H1 (cell line): ENCODE measurements at regions not wholly inside any gene's neighbourhood (a gene's known extent, or its start where the extent isn't known, plus 50 kb on each side); places are given as distances from the start of the nearest gene placed in this dataset.

Experiments
- CTCF ChIA-PET: fragments of 300-600 bp; sonication (Branson Sonifier 250); formaldehyde crosslinking; loops from one replicate; lab custom pipeline; 2021; ENCODE audit not compliant: partially characterized antibody; lab: Charles Lee
- POLR2A ChIA-PET: fragments of 300-600 bp; sonication (Branson Sonifier 250); formaldehyde crosslinking; loops from one replicate; lab custom pipeline; 2021; ENCODE audit warnings: inconsistent platforms; ENCODE audit not compliant: partially characterized antibody; lab: Charles Lee
- DNase-seq, 2 experiments: peaks; one replicate each; pipeline versions ENCODE4 v3.0.0 to v3.0.0-alpha.2; 2010 to 2022; ENCODE audit warnings: low spot score in 2 of 2, low read depth in 1 of 2, mixed read lengths in 1 of 2
- FAIRE-seq: peaks from 2 replicates; lab custom pipeline; 2011; peaks lifted over from hg19 to GRCh38; lab: Jason Lieb, UNC
- H2AFZ ChIP-seq: 2 replicates; pipeline ENCODE4 v1.8.1; 2012; ENCODE audit warnings: low read length, inconsistent platforms
- H2AK5ac ChIP-seq: 2 replicates; pipeline ENCODE4 v1.6.1; 2013; ENCODE audit warnings: low read depth, low read length
- H2BK120ac ChIP-seq: replicated peaks from 2 replicates; pipeline ENCODE3; 2013; ENCODE audit warnings: low read depth, low read length, inconsistent platforms
- H2BK12ac ChIP-seq: 2 replicates; pipeline ENCODE4 v1.6.1; 2013; ENCODE audit warnings: low read depth, low read length
- H2BK15ac ChIP-seq: 2 replicates; pipeline ENCODE4 v1.6.1; 2013; ENCODE audit warnings: low read length
- H2BK20ac ChIP-seq: 2 replicates; pipeline ENCODE4 v1.6.1; 2013; ENCODE audit warnings: low read length
- H2BK5ac ChIP-seq: 2 replicates; pipeline ENCODE4 v1.6.1; 2013; ENCODE audit warnings: low read depth, low read length
- H3K14ac ChIP-seq: 2 replicates; pipeline ENCODE4 v1.6.1; 2013; ENCODE audit warnings: inconsistent platforms; ENCODE audit not compliant: insufficient read length
- H3K18ac ChIP-seq: 2 replicates; pipeline ENCODE4 v1.6.1; 2013; ENCODE audit warnings: low read length; ENCODE audit errors: extremely low read depth
- H3K23ac ChIP-seq: 2 replicates; pipeline ENCODE4 v1.6.1; 2013; ENCODE audit warnings: inconsistent platforms; ENCODE audit not compliant: insufficient read length
- H3K23me2 ChIP-seq: 2 replicates; pipeline ENCODE4 v1.6.1; 2013; ENCODE audit warnings: low read depth, low read length
- H3K27ac ChIP-seq: 2 replicates; pipeline ENCODE4 v1.6.1; 2011; ENCODE audit warnings: low read depth, low read length, inconsistent platforms
- H3K27me3 ChIP-seq, 4 experiments: replicated peaks in 1 of 4; 1 replicate in 1 of 4; 2 replicates in 3 of 4; pipeline versions ENCODE4 v1.6.1 to v1.8.1; 2011 to 2013; ENCODE audit warnings: low read length in 3 of 4, mild to moderate bottlenecking in 3 of 4, inconsistent platforms in 2 of 4, mixed read lengths in 2 of 4, moderate library complexity in 1 of 4; ENCODE audit not compliant: control insufficient read depth in 3 of 4, insufficient read depth in 3 of 4; ENCODE audit errors: extremely low read depth in 1 of 4
- H3K36me3 ChIP-seq, 4 experiments: 2 replicates each; pipeline versions ENCODE4 v1.6.1 to v1.8.1; 2011 to 2013; ENCODE audit warnings: mild to moderate bottlenecking in 4 of 4, low read length in 3 of 4, moderate library complexity in 2 of 4, control low read depth in 1 of 4, inconsistent platforms in 1 of 4; ENCODE audit not compliant: insufficient read depth in 4 of 4, control insufficient read depth in 2 of 4
- H3K4ac ChIP-seq: replicated peaks from 2 replicates; pipeline ENCODE3; 2013; ENCODE audit warnings: low read length, low read depth, mixed read lengths, inconsistent platforms; ENCODE audit not compliant: insufficient read length
- H3K4me1 ChIP-seq, 4 experiments: replicated peaks in 1 of 4; 1 replicate in 1 of 4; 2 replicates in 3 of 4; pipeline versions ENCODE4 v1.6.1 to v1.8.1; 2011 to 2013; ENCODE audit warnings: low read length in 3 of 4, inconsistent platforms in 2 of 4, mixed read lengths in 1 of 4; ENCODE audit not compliant: insufficient read depth in 4 of 4, control insufficient read depth in 3 of 4
- H3K4me2 ChIP-seq, 2 experiments: 2 replicates each; pipeline versions ENCODE4 v1.6.1 to v1.8.1; 2011 to 2013; ENCODE audit warnings: low read depth in 2 of 2, low read length in 2 of 2, control low read depth in 1 of 2, inconsistent platforms in 1 of 2, mild to moderate bottlenecking in 1 of 2; ENCODE audit not compliant: insufficient read depth in 1 of 2
- H3K4me3 ChIP-seq, 4 experiments: fragments of 200-600, 300-600 bp in 1 of 4; sonication (generic), shearing (Covaris generic), sonication (Bioruptor Twin) in 1 of 4; 2 replicates each; pipeline versions ENCODE4 v1.5.1 to v1.8.1; 2011 to 2016; ENCODE audit warnings: low read length in 4 of 4, low read depth in 3 of 4, control low read depth in 2 of 4, inconsistent platforms in 2 of 4, mild to moderate bottlenecking in 2 of 4, mixed read lengths in 1 of 4, moderate library complexity in 1 of 4; ENCODE audit not compliant: insufficient read depth in 2 of 4; ENCODE audit errors: extremely low read depth in 1 of 4
- H3K56ac ChIP-seq: replicated peaks from 2 replicates; pipeline ENCODE3; 2013; ENCODE audit warnings: low read depth, mild to moderate bottlenecking, mixed read lengths, low read length, inconsistent platforms; ENCODE audit not compliant: insufficient read length
- H3K79me1 ChIP-seq: 2 replicates; pipeline ENCODE4 v1.6.1; 2013; ENCODE audit warnings: low read depth, low read length, control low read depth
- H3K79me2 ChIP-seq, 2 experiments: 2 replicates each; pipeline versions ENCODE4 v1.6.1 to v1.8.1; 2012 to 2013; ENCODE audit warnings: low read length in 2 of 2, mild to moderate bottlenecking in 2 of 2, inconsistent platforms in 1 of 2; ENCODE audit not compliant: insufficient read depth in 2 of 2, control insufficient read depth in 1 of 2
- H3K9ac ChIP-seq, 4 experiments: replicated peaks in 1 of 4; 1 replicate in 1 of 4; 2 replicates in 3 of 4; pipeline versions ENCODE4 v1.6.1 to v1.8.1; 2011 to 2013; ENCODE audit warnings: low read depth in 3 of 4, low read length in 3 of 4, control low read depth in 2 of 4, mild to moderate bottlenecking in 2 of 4, moderate library complexity in 2 of 4, inconsistent platforms in 1 of 4; ENCODE audit errors: extremely low read depth in 1 of 4
- H3K9me3 ChIP-seq, 2 experiments: 2 replicates each; pipeline versions ENCODE4 v1.6.1 to v1.8.1; 2012 to 2013; ENCODE audit warnings: mild to moderate bottlenecking in 2 of 2, moderate library complexity in 2 of 2, control low read depth in 1 of 2, inconsistent platforms in 1 of 2, low read depth in 1 of 2, low read length in 1 of 2, mixed read lengths in 1 of 2; ENCODE audit not compliant: insufficient read depth in 2 of 2
- H4K20me1 ChIP-seq, 2 experiments: replicated peaks in 1 of 2; 2 replicates each; pipeline versions ENCODE3 to v1.8.1; 2011 to 2013; ENCODE audit warnings: inconsistent platforms in 2 of 2, low read length in 2 of 2, mild to moderate bottlenecking in 1 of 2; ENCODE audit not compliant: insufficient read depth in 2 of 2, control insufficient read depth in 1 of 2
- H4K5ac ChIP-seq: 2 replicates; pipeline ENCODE4 v1.6.1; 2013; ENCODE audit warnings: low read length, low read depth, mixed read lengths, inconsistent platforms; ENCODE audit not compliant: insufficient read length
- H4K8ac ChIP-seq: 2 replicates; pipeline ENCODE4 v1.8.0; 2013; ENCODE audit warnings: mild to moderate bottlenecking, moderate library complexity, low read length, inconsistent platforms; ENCODE audit not compliant: insufficient read depth; ENCODE audit errors: extremely low read depth
- H4K91ac ChIP-seq: replicated peaks from 2 replicates; pipeline ENCODE3; 2013; ENCODE audit warnings: low read length, mixed read lengths, inconsistent platforms; ENCODE audit not compliant: insufficient read length
- BCL11A ChIP-seq, 2 experiments: IDR thresholded peaks; one replicate each; pipeline ENCODE4 v1.6.1; 2011; ENCODE audit warnings: low read depth in 2 of 2, low read length in 2 of 2, mild to moderate bottlenecking in 2 of 2
- BRCA1 ChIP-seq: IDR thresholded peaks from 2 replicates; pipeline ENCODE4 v1.6.1; 2012; ENCODE audit warnings: low read depth, low read length, improper control_type of control experiment
- CHD1 ChIP-seq: IDR thresholded peaks from 2 replicates; pipeline ENCODE4 v1.6.1; 2012; ENCODE audit warnings: low read depth, low read length, improper control_type of control experiment
- CHD2 ChIP-seq: IDR thresholded peaks from 2 replicates; pipeline ENCODE4 v1.6.1; 2012; ENCODE audit warnings: low read length, improper control_type of control experiment
- EZH2 ChIP-seq: fragments of 200-600 bp; sonication (generic); IDR thresholded peaks from 2 replicates; pipeline ENCODE4 v1.7.1; 2012; ENCODE audit warnings: low read depth, mild to moderate bottlenecking, moderate library complexity, low read length, inconsistent platforms; ENCODE audit not compliant: severe bottlenecking
- GABPA ChIP-seq: IDR thresholded peaks from 2 replicates; pipeline ENCODE4 v1.6.1; 2011; ENCODE audit warnings: mild to moderate bottlenecking, low read length, moderate library complexity, borderline replicate concordance; ENCODE audit not compliant: insufficient read depth
- GTF2F1 ChIP-seq: IDR thresholded peaks from 2 replicates; pipeline ENCODE4 v1.6.1; 2012; ENCODE audit warnings: low read depth, low read length, improper control_type of control experiment, borderline replicate concordance
- RBBP5 ChIP-seq: IDR thresholded peaks from 2 replicates; pipeline ENCODE4 v1.7.1; 2012; ENCODE audit warnings: low read depth, mild to moderate bottlenecking, inconsistent platforms, low read length, moderate library complexity, borderline replicate concordance
- SIRT6 ChIP-seq: IDR thresholded peaks from one replicate; pipeline ENCODE4 v1.7.1; 2012; ENCODE audit warnings: low read length, inconsistent platforms
- SIX5 ChIP-seq: IDR thresholded peaks from 2 replicates; pipeline ENCODE4 v1.6.1; 2011; ENCODE audit warnings: mild to moderate bottlenecking, low read depth, low read length
- SRF ChIP-seq: IDR thresholded peaks from 2 replicates; pipeline ENCODE4 v1.6.1; 2011; ENCODE audit warnings: mild to moderate bottlenecking, low read depth, low read length, moderate library complexity
- SUZ12 ChIP-seq: fragments of 200-600 bp; sonication (generic); IDR thresholded peaks from 2 replicates; pipeline ENCODE4 v1.6.1; 2012; ENCODE audit warnings: mild to moderate bottlenecking, inconsistent platforms, low read length, moderate library complexity, mixed read lengths
- TBP ChIP-seq: IDR thresholded peaks from 2 replicates; pipeline ENCODE4 v1.6.1; 2011; ENCODE audit warnings: low read depth, low read length, improper control_type of control experiment
- YY1 ChIP-seq: IDR thresholded peaks from 2 replicates; pipeline ENCODE4 v1.6.1; 2011; ENCODE audit warnings: low read depth, mild to moderate bottlenecking, low read length
- WGBS, 2 experiments: shearing (Covaris generic) in 1 of 2; methylation state at CpG; one replicate each; pipeline versions ENCODE4 v1.1.6 to v1.1.7; 2013 to 2015; ENCODE audit warnings: low lambda C conversion rate in 2 of 2, mixed read lengths in 2 of 2, inconsistent platforms in 1 of 2, low coverage in 1 of 2, missing lambda C conversion rate in 1 of 2; ENCODE audit not compliant: insufficient replicate concordance in 2 of 2, insufficient coverage in 1 of 2, insufficient read length in 1 of 2; ENCODE audit errors: extremely low coverage in 1 of 2, missing lambda C conversion rate in 1 of 2; 5-methylcytosine and 5-hydroxymethylcytosine counted together
- TF ChIP-seq, protein P1 (sequence below): IDR thresholded peaks from 2 replicates; pipeline ENCODE4 v1.6.1; 2011; ENCODE audit warnings: low read depth, mild to moderate bottlenecking, low read length; ENCODE audit not compliant: insufficient read depth
- TF ChIP-seq, protein P2 (sequence below): IDR thresholded peaks from 2 replicates; pipeline ENCODE4 v1.6.1; 2012; ENCODE audit warnings: inconsistent platforms

DNA sequence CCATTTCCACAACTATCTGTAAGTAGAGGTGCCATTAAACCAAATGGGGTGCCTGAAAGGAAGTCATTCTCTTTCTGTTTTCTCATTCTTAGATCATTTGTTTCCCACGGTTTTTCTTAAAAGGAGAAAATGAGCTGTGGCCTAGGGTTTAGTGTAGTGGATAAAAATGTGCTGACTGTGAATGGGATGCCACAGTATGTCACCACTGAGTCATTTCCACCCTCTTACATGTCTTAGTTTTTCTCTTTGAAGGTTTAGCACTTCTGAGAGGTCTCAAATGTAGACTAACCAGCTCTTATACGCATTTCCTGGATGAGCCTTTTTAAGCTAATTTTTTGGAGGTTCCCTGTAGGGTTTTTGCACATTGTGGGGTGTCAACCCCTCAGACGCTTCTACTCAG is 244.5 kb upstream of the SPANXN1 start:
- FAIRE-seq (no peak), DNase-seq (no peak)
- Histone ChIP-seq H2AK5ac (no peak overlapping the region), H3K4ac (no peak overlapping the region), H3K4me3 (no peak overlapping the region), H3K18ac (no peak overlapping the region), H2BK5ac (no peak overlapping the region), H3K27ac (no peak overlapping the region), H3K27me3 (no peaks in the 10 kb centered on the region), H3K23ac (no peak overlapping the region), H3K79me2 (no peaks in the 10 kb centered on the region), H4K5ac (no peak overlapping the region), H2BK20ac (no peak overlapping the region), H3K79me1 (no peaks in the 10 kb centered on the region), H3K23me2 (no peaks in the 10 kb centered on the region), H3K36me3 (no peaks in the 10 kb centered on the region), H2BK12ac (no peak overlapping the region), H2BK120ac (no peak overlapping the region), H4K91ac (no peak overlapping the region), H4K8ac (no peak overlapping the region), H3K9ac (no peak overlapping the region), H3K9me3 (no peaks in the 10 kb centered on the region), H3K14ac (no peak overlapping the region), H2BK15ac (no peak overlapping the region), H4K20me1 (no peaks in the 10 kb centered on the region), H2AFZ (no peak overlapping the region), H3K4me1 (no peaks in the 10 kb centered on the region), H3K56ac (no peak overlapping the region), H3K4me2 (no peak overlapping the region)
- 63% methylated on average over 1 of the region's 3 CpGs; no CpG with 5 or more reads in 1 of the 2 experiments for WGBS, 2 experiments
- POLR2A ChIA-PET, result no interaction called here
- CTCF ChIA-PET, result no interaction called here
- TF ChIP-seq, protein P1, sequence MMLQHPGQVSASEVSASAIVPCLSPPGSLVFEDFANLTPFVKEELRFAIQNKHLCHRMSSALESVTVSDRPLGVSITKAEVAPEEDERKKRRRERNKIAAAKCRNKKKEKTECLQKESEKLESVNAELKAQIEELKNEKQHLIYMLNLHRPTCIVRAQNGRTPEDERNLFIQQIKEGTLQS, result no peak
- TF ChIP-seq BCL11A (IDR thresholded peaks at IDR 0.05; ENCODE audit: low read depth in 2 of 2, low read length in 2 of 2) (no peak), GABPA (no peak), GTF2F1 (no peak), YY1 (no peak), BRCA1 (no peak), CHD1 (no peak), EZH2 (no peak), SIRT6 (no peak), TBP (no peak), SIX5 (no peak), RBBP5 (no peak), SRF (no peak), CHD2 (no peak), SUZ12 (no peak)
- TF ChIP-seq, protein P2, sequence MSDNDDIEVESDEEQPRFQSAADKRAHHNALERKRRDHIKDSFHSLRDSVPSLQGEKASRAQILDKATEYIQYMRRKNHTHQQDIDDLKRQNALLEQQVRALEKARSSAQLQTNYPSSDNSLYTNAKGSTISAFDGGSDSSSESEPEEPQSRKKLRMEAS, result no peak
